GM06990 (cell line): ENCODE measurements at regions not wholly inside any gene's neighbourhood (a gene's known extent, or its start where the extent isn't known, plus 50 kb on each side); places are given as distances from the start of the nearest gene placed in this dataset.

Experiments
- DNase-seq: peaks from one replicate; pipeline ENCODE4 v3.0.0-alpha.2; 2011; ENCODE audit not compliant: insufficient read length; ENCODE audit errors: extremely low read depth
- H3K27me3 ChIP-seq: replicated peaks from 2 replicates; pipeline ENCODE4 v1.6.0; 2011; ENCODE audit warnings: low read length; ENCODE audit not compliant: control insufficient read depth, insufficient read depth
- H3K36me3 ChIP-seq: 2 replicates; pipeline ENCODE4 v1.5.1; 2011; ENCODE audit warnings: low read length; ENCODE audit not compliant: control insufficient read depth, insufficient read depth
- H3K4me3 ChIP-seq: replicated peaks from 2 replicates; pipeline ENCODE4 v1.5.1; 2011; ENCODE audit warnings: low read depth, mild to moderate bottlenecking, control low read depth, low read length
- CTCF ChIP-seq: IDR thresholded peaks from 2 replicates; pipeline ENCODE4 v1.5.1; 2011; ENCODE audit warnings: low read length, control low read depth, mild to moderate bottlenecking, inconsistent platforms; ENCODE audit not compliant: insufficient read depth, poor library complexity, severe bottlenecking

GRCh38 chr13:47397739-47398138 is 500.9 kb upstream of the HTR2A start:
- no peaks in the 10 kb centered on the region for H3K36me3 ChIP-seq
- TF ChIP-seq CTCF: no peak
- H3K27me3 ChIP-seq: no peaks in the 10 kb centered on the region
- DNase-seq: no peak
- H3K4me3 ChIP-seq: no peak overlapping the region

- H3K27me3 ChIP-seq: no peaks in the 10 kb centered on the region
- H3K36me3 ChIP-seq: no peaks in the 10 kb centered on the region
- no peak for TF ChIP-seq CTCF
- no peak for DNase-seq
- no peak overlapping the region for H3K4me3 ChIP-seq
Observed at GRCh38 chr13:47396915-47397314, 500.1 kb upstream of the HTR2A start.

GRCh38 chr13:47374741-47375140 is 477.9 kb upstream of the HTR2A start:
- DNase-seq: no peak
- no peaks in the 10 kb centered on the region for H3K27me3 ChIP-seq
- no peak overlapping the region for H3K4me3 ChIP-seq
- TF ChIP-seq CTCF: no peak
- no peaks in the 10 kb centered on the region for H3K36me3 ChIP-seq

GRCh38 chr13:47372751-47373150 is 475.9 kb upstream of the HTR2A start:
- no peak for TF ChIP-seq CTCF
- Histone ChIP-seq H3K4me3 (no peak overlapping the region), H3K27me3 (no peaks in the 10 kb centered on the region), H3K36me3 (no peaks in the 10 kb centered on the region)
- no peak for DNase-seq

- Histone ChIP-seq H3K36me3 (no peaks in the 10 kb centered on the region), H3K4me3 (no peak overlapping the region), H3K27me3 (no peaks in the 10 kb centered on the region)
- no peak for TF ChIP-seq CTCF
- DNase-seq: no peak
Observed at GRCh38 chr13:47351798-47352197, 454.9 kb upstream of the HTR2A start.

- Histone ChIP-seq H3K4me3 (no peak overlapping the region), H3K36me3 (no peaks in the 10 kb centered on the region), H3K27me3 (no peaks in the 10 kb centered on the region)
- no peak for TF ChIP-seq CTCF
- DNase-seq: no peak
Observed at GRCh38 chr13:47350334-47351124, 453.7 kb upstream of the HTR2A start.
